KMS-11 (cell line): ENCODE measurements at regions not wholly inside any gene's neighbourhood (a gene's known extent, or its start where the extent isn't known, plus 50 kb on each side); places are given as distances from the start of the nearest gene placed in this dataset.

ENCODE experiments used
- H2AFZ ChIP-seq: fragments of 200-600 bp; sonication (generic); 2 replicates; pipeline ENCODE4 v1.6.1; 2016; ENCODE audit warnings: antibody characterized with exemption, mixed run types, low read depth
- H3K27ac ChIP-seq: fragments of 200-600 bp; sonication (generic); 2 replicates; pipeline ENCODE4 v1.6.1; 2016; ENCODE audit warnings: mild to moderate bottlenecking, mixed run types
- H3K27me3 ChIP-seq: fragments of 200-600 bp; sonication (generic); 2 replicates; pipeline ENCODE4 v1.6.1; 2017; ENCODE audit warnings: mild to moderate bottlenecking, low read depth, mixed run types, moderate library complexity; ENCODE audit not compliant: insufficient read depth
- H3K36me3 ChIP-seq: fragments of 200-600 bp; sonication (generic); 2 replicates; pipeline ENCODE4 v1.6.1; 2017; ENCODE audit warnings: mild to moderate bottlenecking, mixed run types; ENCODE audit not compliant: insufficient read depth
- H3K4me1 ChIP-seq: fragments of 200-600 bp; sonication (generic); 2 replicates; pipeline ENCODE4 v1.6.1; 2016; ENCODE audit warnings: mild to moderate bottlenecking, low read depth, mixed run types; ENCODE audit not compliant: poor library complexity, severe bottlenecking
- H3K4me2 ChIP-seq: fragments of 200-600 bp; sonication (generic); 2 replicates; pipeline ENCODE4 v1.7.0; 2016; ENCODE audit warnings: mild to moderate bottlenecking, mixed run types
- H3K4me3 ChIP-seq: fragments of 200-600 bp; sonication (generic); IDR thresholded peaks from 2 replicates; pipeline ENCODE4 v1.6.1; 2017; ENCODE audit warnings: low read depth, low read length, mixed read lengths; ENCODE audit not compliant: insufficient read depth
- H3K79me2 ChIP-seq: fragments of 200-600 bp; sonication (generic); 2 replicates; pipeline ENCODE4 v1.6.1; 2016; ENCODE audit warnings: low read depth, mixed run types; ENCODE audit not compliant: insufficient read depth
- H3K9ac ChIP-seq: fragments of 200-600 bp; sonication (generic); 2 replicates; pipeline ENCODE4 v1.6.1; 2016; ENCODE audit warnings: mild to moderate bottlenecking, mixed run types
- H4K20me1 ChIP-seq: fragments of 200-600 bp; sonication (generic); 2 replicates; pipeline ENCODE4 v1.6.1; 2016; ENCODE audit warnings: mild to moderate bottlenecking, mixed run types; ENCODE audit not compliant: insufficient read depth
- CTCF ChIP-seq: fragments of 200-600 bp; sonication (generic); conservative IDR thresholded peaks from 2 replicates; pipeline ENCODE4 v1.6.1; 2017; ENCODE audit warnings: low read depth, mild to moderate bottlenecking, antibody characterized with exemption, low read length, moderate library complexity, mixed read lengths

- H3K9ac ChIP-seq, result no peak overlapping the region
- H3K4me2 ChIP-seq, result no peak overlapping the region
- H3K4me3 ChIP-seq, result no peak overlapping the region
- no peaks in the 10 kb centered on the region for H3K79me2 ChIP-seq
- H3K36me3 ChIP-seq, result no peaks in the 10 kb centered on the region
- H3K4me1 ChIP-seq, result no peaks in the 10 kb centered on the region
- TF ChIP-seq CTCF, result no peak
- no peak overlapping the region for H2AFZ ChIP-seq
- H3K27me3 ChIP-seq, result no peaks in the 10 kb centered on the region
- no peak overlapping the region for H3K27ac ChIP-seq
- H4K20me1 ChIP-seq, result no peaks in the 10 kb centered on the region
Observed at GRCh38 chr11:27795955-27796861, 96.0 kb upstream of the BDNF start.

GRCh38 chr11:27786864-27787263 is 86.6 kb upstream of the BDNF start:
- Histone ChIP-seq H2AFZ (no peak overlapping the region), H3K9ac (no peak overlapping the region), H3K4me3 (no peak overlapping the region), H3K27ac (no peak overlapping the region), H3K27me3 (no peaks in the 10 kb centered on the region), H3K4me2 (no peak overlapping the region), H3K4me1 (no peaks in the 10 kb centered on the region), H3K36me3 (no peaks in the 10 kb centered on the region), H4K20me1 (no peaks in the 10 kb centered on the region), H3K79me2 (no peaks in the 10 kb centered on the region)
- TF ChIP-seq CTCF, result no peak

GRCh38 chr11:27786331-27786730 is 86.1 kb upstream of the BDNF start:
- no peaks in the 10 kb centered on the region for H3K4me1 ChIP-seq

GRCh38 chr11:27783701-27784355 is 83.6 kb upstream of the BDNF start:
- Histone ChIP-seq H3K27me3 (no peaks in the 10 kb centered on the region), H4K20me1 (no peaks in the 10 kb centered on the region), H3K36me3 (no peaks in the 10 kb centered on the region)

More at GRCh38 chr11:27786331-27786730, 86.1 kb upstream of the BDNF start:
- H3K4me2 ChIP-seq, result no peak overlapping the region
- no peak overlapping the region for H3K9ac ChIP-seq
- no peaks in the 10 kb centered on the region for H3K36me3 ChIP-seq
- no peak for TF ChIP-seq CTCF
- no peak overlapping the region for H2AFZ ChIP-seq
- H3K27ac ChIP-seq, result no peak overlapping the region
- H3K4me3 ChIP-seq, result no peak overlapping the region
- no peaks in the 10 kb centered on the region for H4K20me1 ChIP-seq
- H3K27me3 ChIP-seq, result no peaks in the 10 kb centered on the region
- no peaks in the 10 kb centered on the region for H3K79me2 ChIP-seq

More at GRCh38 chr11:27783701-27784355, 83.6 kb upstream of the BDNF start:
- Histone ChIP-seq H2AFZ (no peak overlapping the region), H3K4me1 (no peaks in the 10 kb centered on the region), H3K4me3 (no peak overlapping the region), H3K79me2 (no peaks in the 10 kb centered on the region), H3K4me2 (no peak overlapping the region), H3K27ac (no peak overlapping the region), H3K9ac (no peak overlapping the region)
- TF ChIP-seq CTCF, result no peak
